ENCODE measurements at regions not wholly inside any gene's neighbourhood (a gene's known extent, or its start where the extent isn't known, plus 50 kb on each side); places are given as distances from the start of the nearest gene placed in this dataset.

DNA sequence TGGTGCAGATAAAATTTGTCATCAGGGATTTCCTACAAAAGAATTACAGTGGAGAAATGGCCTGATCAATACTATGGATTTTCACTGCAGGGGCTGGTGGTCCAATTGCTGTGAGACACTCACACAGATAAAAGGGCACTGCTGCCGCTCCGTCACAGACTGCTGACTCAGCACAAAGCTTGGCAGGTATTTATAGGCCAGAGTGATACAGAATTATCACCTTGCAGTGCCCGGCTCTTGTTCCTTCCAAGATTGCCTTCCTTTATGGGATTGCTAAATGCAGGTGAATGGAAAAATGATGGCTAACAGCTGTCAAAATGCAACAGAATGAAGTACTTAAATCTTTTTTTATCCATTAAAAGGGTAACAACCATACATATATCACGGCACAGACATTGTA, 247.8 kb upstream of the ZFP64 start:
- no peak for TF ChIP-seq EZH2phosphoT487 (IDR thresholded peaks at IDR 0.05; ENCODE audit: insufficient read depth, low read depth)
- TF ChIP-seq EZH2 (IDR thresholded peaks at IDR 0.05; ENCODE audit: insufficient read depth, poor library complexity, severe bottlenecking): no peak
